Parathyroid adenoma (tissue), 2 donors: ENCODE measurements at regions not wholly inside any gene's neighbourhood (a gene's known extent, or its start where the extent isn't known, plus 50 kb on each side); places are given as distances from the start of the nearest gene placed in this dataset.

ENCODE experiments used
- H2AFZ ChIP-seq: fragments of 300-600 bp; sonication (generic); one replicate; pipeline ENCODE4 v1.7.0; 2017; ENCODE audit warnings: antibody characterized with exemption, mild to moderate bottlenecking
- H3K27ac ChIP-seq: fragments of 300-600 bp; sonication (generic); one replicate; pipeline ENCODE4 v1.7.0; 2017
- H3K27me3 ChIP-seq: fragments of 300-600 bp; sonication (generic); one replicate; pipeline ENCODE4 v1.7.0; 2017; ENCODE audit warnings: low read length; ENCODE audit not compliant: control insufficient read depth, insufficient read depth
- H3K36me3 ChIP-seq: fragments of 300-600 bp; sonication (generic); one replicate; pipeline ENCODE4 v1.7.0; 2017; ENCODE audit warnings: low read length; ENCODE audit not compliant: control insufficient read depth, insufficient read depth
- H3K4me1 ChIP-seq: fragments of 300-600 bp; sonication (generic); one replicate; pipeline ENCODE4 v1.7.0; 2017; ENCODE audit warnings: control low read depth
- H3K4me2 ChIP-seq: fragments of 300-600 bp; sonication (generic); one replicate; pipeline ENCODE4 v1.7.0; 2017; ENCODE audit warnings: low read length
- H3K4me3 ChIP-seq: fragments of 300-600 bp; sonication (generic); one replicate; pipeline ENCODE4 v1.7.0; 2017; ENCODE audit warnings: low read depth, low read length
- H3K79me2 ChIP-seq: fragments of 300-600 bp; sonication (generic); one replicate; pipeline ENCODE4 v1.7.0; 2017; ENCODE audit warnings: control low read depth
- H3K9ac ChIP-seq: fragments of 300-600 bp; sonication (generic); one replicate; pipeline ENCODE4 v1.7.0; 2017; ENCODE audit warnings: mild to moderate bottlenecking
- H3K9me3 ChIP-seq: fragments of 300-600 bp; sonication (generic); one replicate; pipeline ENCODE4 v1.7.0; 2017; ENCODE audit warnings: low read length; ENCODE audit not compliant: control insufficient read depth
- TF ChIP-seq, protein P1 (sequence below): fragments of 300-600 bp; sonication (generic); IDR thresholded peaks from one replicate; pipeline ENCODE4 v1.7.0; 2017; ENCODE audit warnings: antibody characterized with exemption, mild to moderate bottlenecking
- donor health status: primary hyperparathyroidism.

DNA sequence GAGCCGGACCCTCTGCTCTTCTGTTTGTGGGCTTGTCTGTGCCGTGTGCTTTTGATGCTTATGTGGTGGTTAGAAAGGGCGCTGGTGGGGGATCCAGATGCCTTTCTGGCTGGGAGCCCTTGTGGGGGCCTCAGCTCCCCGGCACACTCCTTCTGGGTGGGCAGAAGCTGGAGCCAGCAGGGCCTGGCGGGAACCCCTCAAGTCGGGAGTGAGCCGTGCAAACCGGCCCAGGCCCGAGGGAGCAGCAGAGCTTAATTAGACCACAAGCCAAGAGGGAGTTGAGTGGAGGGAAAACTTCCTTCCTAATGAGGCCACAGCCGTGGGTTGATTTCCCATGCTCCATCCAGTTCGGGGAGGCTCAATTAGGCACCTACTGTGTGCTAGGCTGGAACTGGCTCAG lies 76.0 kb upstream of the RNU6ATAC start:
- Histone ChIP-seq H3K27me3 (no peaks in the 10 kb centered on the region), H3K4me2 (no peak overlapping the region), H3K4me1 (no peaks in the 10 kb centered on the region), H3K4me3 (no peak overlapping the region), H3K9ac (no peak overlapping the region), H2AFZ (no peak overlapping the region), H3K79me2 (no peaks in the 10 kb centered on the region), H3K36me3 (no peaks in the 10 kb centered on the region), H3K27ac (no peak overlapping the region), H3K9me3 (no peaks in the 10 kb centered on the region)
- TF ChIP-seq, protein P1, sequence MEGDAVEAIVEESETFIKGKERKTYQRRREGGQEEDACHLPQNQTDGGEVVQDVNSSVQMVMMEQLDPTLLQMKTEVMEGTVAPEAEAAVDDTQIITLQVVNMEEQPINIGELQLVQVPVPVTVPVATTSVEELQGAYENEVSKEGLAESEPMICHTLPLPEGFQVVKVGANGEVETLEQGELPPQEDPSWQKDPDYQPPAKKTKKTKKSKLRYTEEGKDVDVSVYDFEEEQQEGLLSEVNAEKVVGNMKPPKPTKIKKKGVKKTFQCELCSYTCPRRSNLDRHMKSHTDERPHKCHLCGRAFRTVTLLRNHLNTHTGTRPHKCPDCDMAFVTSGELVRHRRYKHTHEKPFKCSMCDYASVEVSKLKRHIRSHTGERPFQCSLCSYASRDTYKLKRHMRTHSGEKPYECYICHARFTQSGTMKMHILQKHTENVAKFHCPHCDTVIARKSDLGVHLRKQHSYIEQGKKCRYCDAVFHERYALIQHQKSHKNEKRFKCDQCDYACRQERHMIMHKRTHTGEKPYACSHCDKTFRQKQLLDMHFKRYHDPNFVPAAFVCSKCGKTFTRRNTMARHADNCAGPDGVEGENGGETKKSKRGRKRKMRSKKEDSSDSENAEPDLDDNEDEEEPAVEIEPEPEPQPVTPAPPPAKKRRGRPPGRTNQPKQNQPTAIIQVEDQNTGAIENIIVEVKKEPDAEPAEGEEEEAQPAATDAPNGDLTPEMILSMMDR, result no peak

- Histone ChIP-seq H3K27me3 (no peaks in the 10 kb centered on the region), H3K9ac (no peak overlapping the region), H3K4me2 (no peak overlapping the region), H3K9me3 (no peaks in the 10 kb centered on the region), H3K79me2 (no peaks in the 10 kb centered on the region), H2AFZ (no peak overlapping the region), H3K27ac (no peak overlapping the region), H3K4me1 (no peaks in the 10 kb centered on the region), H3K4me3 (no peak overlapping the region), H3K36me3 (no peaks in the 10 kb centered on the region)
- TF ChIP-seq, protein P1, result no peak
These were observed 78.3 kb upstream of the RNU6ATAC start for GRCh38 chr9:134242706-134243105.

GRCh38 chr9:134243778-134244467 lies 79.6 kb upstream of the RNU6ATAC start:
- no peaks in the 10 kb centered on the region for H3K79me2 ChIP-seq
- H3K4me1 ChIP-seq, result no peaks in the 10 kb centered on the region
- H2AFZ ChIP-seq, result no peak overlapping the region
- no peak overlapping the region for H3K27ac ChIP-seq
- no peaks in the 10 kb centered on the region for H3K9me3 ChIP-seq
- TF ChIP-seq, protein P1, result no peak
- no peak overlapping the region for H3K4me2 ChIP-seq
- H3K36me3 ChIP-seq, result no peaks in the 10 kb centered on the region
- no peaks in the 10 kb centered on the region for H3K27me3 ChIP-seq
- no peak overlapping the region for H3K4me3 ChIP-seq
- no peak overlapping the region for H3K9ac ChIP-seq

DNA sequence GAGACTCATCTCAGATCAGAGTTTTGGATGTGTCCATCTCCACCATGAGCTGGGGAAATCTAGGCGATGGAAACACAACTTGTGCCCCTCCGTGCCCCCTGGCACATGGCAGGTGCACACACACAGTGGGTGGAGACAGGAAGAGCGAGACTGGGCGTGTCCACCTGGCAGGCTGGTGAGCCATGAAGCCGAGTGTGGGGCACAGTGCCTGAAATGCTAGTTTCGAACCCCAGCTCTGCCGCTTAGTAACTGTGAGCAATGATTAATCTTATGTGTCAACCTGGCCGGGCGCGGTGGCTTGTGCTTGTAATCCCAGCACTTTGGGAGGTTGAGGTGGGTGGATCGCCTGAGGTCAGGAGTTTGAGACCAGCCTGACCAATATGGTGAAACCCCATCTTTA lies 80.8 kb upstream of the RNU6ATAC start:
- no peak overlapping the region for H3K4me2 ChIP-seq
- no peak overlapping the region for H3K9ac ChIP-seq
- TF ChIP-seq, protein P1, result no peak
- no peak overlapping the region for H2AFZ ChIP-seq
- no peaks in the 10 kb centered on the region for H3K4me1 ChIP-seq
- no peaks in the 10 kb centered on the region for H3K9me3 ChIP-seq
- H3K36me3 ChIP-seq, result no peaks in the 10 kb centered on the region
- no peak overlapping the region for H3K4me3 ChIP-seq
- no peaks in the 10 kb centered on the region for H3K79me2 ChIP-seq
- H3K27ac ChIP-seq, result no peak overlapping the region
- no peaks in the 10 kb centered on the region for H3K27me3 ChIP-seq
